H1 (cell line): ENCODE measurements at regions not wholly inside any gene's neighbourhood (a gene's known extent, or its start where the extent isn't known, plus 50 kb on each side); places are given as distances from the start of the nearest gene placed in this dataset.

ENCODE experiments used
- BACH1 ChIP-seq: IDR thresholded peaks from 2 replicates; pipeline ENCODE4 v1.6.1; 2012; ENCODE audit warnings: low read length, improper control_type of control experiment
- CTBP2 ChIP-seq: IDR thresholded peaks from 2 replicates; pipeline ENCODE4 v1.7.0; 2011; ENCODE audit warnings: borderline replicate concordance, mild to moderate bottlenecking, moderate library complexity, mixed read lengths, low read length; ENCODE audit not compliant: insufficient read depth, insufficient read length
- CTCF ChIP-seq, 3 experiments: IDR thresholded peaks; 1 replicate in 2 of 3; 2 replicates in 1 of 3; pipeline versions ENCODE4 v1.5.1 to v1.6.1; 2011; ENCODE audit warnings: low read length in 3 of 3, mild to moderate bottlenecking in 3 of 3, inconsistent platforms in 2 of 3, low read depth in 1 of 3, moderate library complexity in 1 of 3; ENCODE audit not compliant: insufficient read depth in 1 of 3; ENCODE audit errors: control extremely low read depth in 1 of 3
- EP300 ChIP-seq, 2 experiments: IDR thresholded peaks; 1 replicate in 1 of 2; 2 replicates in 1 of 2; pipeline ENCODE4 v1.6.1; 2011 to 2012; ENCODE audit warnings: low read depth in 2 of 2, low read length in 2 of 2, mild to moderate bottlenecking in 2 of 2, borderline replicate concordance in 1 of 2, inconsistent platforms in 1 of 2, moderate library complexity in 1 of 2
- EZH2 ChIP-seq: fragments of 200-600 bp; sonication (generic); IDR thresholded peaks from 2 replicates; pipeline ENCODE4 v1.7.1; 2012; ENCODE audit warnings: low read depth, mild to moderate bottlenecking, moderate library complexity, low read length, inconsistent platforms; ENCODE audit not compliant: severe bottlenecking
- GABPA ChIP-seq: IDR thresholded peaks from 2 replicates; pipeline ENCODE4 v1.6.1; 2011; ENCODE audit warnings: mild to moderate bottlenecking, low read length, moderate library complexity, borderline replicate concordance; ENCODE audit not compliant: insufficient read depth
- MAX ChIP-seq: IDR thresholded peaks from 2 replicates; pipeline ENCODE4 v1.6.1; 2012; ENCODE audit warnings: inconsistent platforms
- NRF1 ChIP-seq: IDR thresholded peaks from 2 replicates; pipeline ENCODE4 v1.6.1; 2011; ENCODE audit warnings: mild to moderate bottlenecking, low read depth, low read length, improper control_type of control experiment
- POLR2A ChIP-seq, 2 experiments: IDR thresholded peaks; 1 replicate in 1 of 2; 2 replicates in 1 of 2; pipeline ENCODE4 v1.6.1; 2011; ENCODE audit warnings: low read depth in 2 of 2, low read length in 2 of 2, mild to moderate bottlenecking in 2 of 2; ENCODE audit errors: control extremely low read depth in 1 of 2
- POLR2AphosphoS5 ChIP-seq: IDR thresholded peaks from 2 replicates; pipeline ENCODE4 v1.6.1; 2011; ENCODE audit warnings: low read depth, low read length
- RFX5 ChIP-seq: IDR thresholded peaks from 2 replicates; pipeline ENCODE4 v1.6.1; 2011; ENCODE audit warnings: low read depth, low read length, improper control_type of control experiment, borderline replicate concordance
- SIRT6 ChIP-seq: IDR thresholded peaks from one replicate; pipeline ENCODE4 v1.7.1; 2012; ENCODE audit warnings: low read length, inconsistent platforms
- TEAD4 ChIP-seq: IDR thresholded peaks from 2 replicates; pipeline ENCODE4 v1.6.1; 2012; ENCODE audit warnings: low read depth, low read length, inconsistent platforms, mixed read lengths

- TF ChIP-seq EP300 (IDR thresholded peaks at IDR 0.05; ENCODE audit: borderline replicate concordance in 1 of 2, low read depth in 2 of 2, low read length in 2 of 2): no peak
- TF ChIP-seq EZH2: no peak
- TF ChIP-seq NRF1: no peak
- TF ChIP-seq CTCF (IDR thresholded peaks at IDR 0.05; ENCODE audit: control extremely low read depth in 1 of 3, insufficient read depth in 1 of 3, low read depth in 1 of 3, low read length in 3 of 3): no peak
- no peak for TF ChIP-seq POLR2A (IDR thresholded peaks at IDR 0.05; ENCODE audit: control extremely low read depth in 1 of 2, low read depth in 2 of 2, low read length in 2 of 2)
- no peak for TF ChIP-seq POLR2AphosphoS5
- no peak for TF ChIP-seq SIRT6
- TF ChIP-seq GABPA: no peak
- no peak for TF ChIP-seq MAX
- TF ChIP-seq TEAD4: no peak
- TF ChIP-seq CTBP2: no peak
- TF ChIP-seq BACH1: no peak
- TF ChIP-seq RFX5: no peak
Observed at GRCh38 chr2:237196866-237197618, 111.4 kb downstream of the COPS8 start.
